GM19372 (cell line): ENCODE measurements at regions not wholly inside any gene's neighbourhood (a gene's known extent, or its start where the extent isn't known, plus 50 kb on each side); places are given as distances from the start of the nearest gene placed in this dataset.

Experiments used
- ATAC-seq: cut with Tn5 transposase; IDR thresholded peaks from one replicate; pipeline ENCODE4 v1.9.1; 2021; ENCODE audit warnings: mild to moderate bottlenecking, low read depth, moderate library complexity; ENCODE audit not compliant: unreplicated experiment

- no peak for ATAC-seq
These were observed 1184.6 kb downstream of the FLRT2 start for GRCh38 chr14:86714575-86714974.

DNA sequence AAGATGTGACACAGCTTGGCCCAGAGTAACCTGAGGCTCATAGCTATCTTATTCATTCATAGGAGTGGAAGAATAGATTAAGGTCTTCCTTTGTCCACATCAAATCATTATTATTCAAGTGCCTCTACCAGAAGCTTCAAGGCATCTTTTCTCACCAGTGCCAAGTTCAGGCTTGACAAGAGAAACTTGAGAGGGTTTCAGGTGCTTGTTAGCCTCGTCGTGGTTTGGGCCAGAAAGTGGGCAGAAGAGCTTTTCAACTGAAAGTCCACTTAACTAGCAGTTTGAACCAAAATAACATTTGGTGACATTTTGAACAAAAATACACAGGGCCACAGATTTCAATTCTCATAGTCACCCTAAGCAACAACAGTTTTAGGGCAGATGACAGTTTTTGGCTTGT is 1184.2 kb downstream of the FLRT2 start:
- no peak for ATAC-seq

- no peak for ATAC-seq
These were observed 1182.8 kb downstream of the FLRT2 start for GRCh38 chr14:86712727-86713126.

- ATAC-seq: no peak
These were observed 1182.2 kb downstream of the FLRT2 start for GRCh38 chr14:86712176-86712575.

DNA sequence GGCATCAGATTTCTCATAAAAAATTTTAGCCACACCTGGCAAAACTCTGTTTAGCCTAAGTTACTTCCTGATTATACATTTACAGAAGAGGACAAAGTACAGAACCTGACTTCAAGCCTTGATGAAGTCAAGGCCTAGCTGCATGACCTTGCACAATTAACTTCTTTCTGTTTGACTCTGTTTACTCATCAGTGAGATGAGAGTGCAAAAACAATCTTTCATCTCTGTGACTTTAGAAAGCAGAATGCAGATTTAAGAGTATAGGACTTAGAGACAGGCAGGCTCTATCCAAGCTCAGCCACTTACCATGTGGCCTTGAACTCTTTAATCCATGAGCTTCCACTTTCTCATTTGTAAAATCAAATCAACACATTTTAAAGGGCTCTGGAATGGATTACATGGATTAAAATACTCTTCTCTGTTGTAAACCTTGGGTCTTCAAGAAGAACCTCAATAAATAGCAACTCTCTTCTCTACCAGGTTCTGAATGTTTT is 1178.9 kb downstream of the FLRT2 start:
- ATAC-seq: no peak

DNA sequence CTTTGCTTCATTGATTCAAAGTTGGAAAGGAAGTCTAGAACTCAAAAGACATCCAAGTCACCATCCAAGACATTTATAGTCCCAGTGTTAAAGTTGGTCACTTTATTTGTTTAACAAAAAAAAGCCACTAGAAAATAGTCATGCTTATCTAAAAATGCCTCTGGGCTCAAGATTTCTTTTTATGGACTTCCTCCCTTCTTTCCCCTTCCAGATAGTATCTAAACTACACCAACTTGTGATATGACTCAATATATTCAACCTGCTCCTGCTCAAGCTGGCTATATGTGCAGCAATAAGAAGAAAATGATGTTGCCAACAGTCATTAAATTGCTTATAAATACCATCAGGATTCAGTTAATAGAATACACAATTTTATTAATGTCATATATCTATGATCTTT is 1177.1 kb downstream of the FLRT2 start:
- ATAC-seq: no peak

DNA sequence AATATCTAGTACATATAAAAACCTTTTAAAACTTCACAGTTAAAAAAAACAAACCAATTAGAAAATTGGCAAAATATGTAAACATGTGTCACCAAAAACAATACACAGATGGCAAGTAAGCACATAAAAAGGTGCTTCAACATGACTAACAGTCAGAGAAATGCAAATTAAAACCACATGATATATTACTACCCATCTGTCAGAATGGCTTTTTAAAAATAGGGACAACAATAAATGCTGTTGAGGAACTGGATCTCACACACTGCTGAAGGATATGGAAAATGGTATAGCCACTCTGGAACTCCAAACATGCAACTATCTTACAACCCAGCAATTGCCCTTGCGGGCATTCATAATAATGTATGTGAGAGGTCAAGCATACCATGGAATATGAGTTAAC is 1153.6 kb downstream of the FLRT2 start:
- ATAC-seq: no peak

DNA sequence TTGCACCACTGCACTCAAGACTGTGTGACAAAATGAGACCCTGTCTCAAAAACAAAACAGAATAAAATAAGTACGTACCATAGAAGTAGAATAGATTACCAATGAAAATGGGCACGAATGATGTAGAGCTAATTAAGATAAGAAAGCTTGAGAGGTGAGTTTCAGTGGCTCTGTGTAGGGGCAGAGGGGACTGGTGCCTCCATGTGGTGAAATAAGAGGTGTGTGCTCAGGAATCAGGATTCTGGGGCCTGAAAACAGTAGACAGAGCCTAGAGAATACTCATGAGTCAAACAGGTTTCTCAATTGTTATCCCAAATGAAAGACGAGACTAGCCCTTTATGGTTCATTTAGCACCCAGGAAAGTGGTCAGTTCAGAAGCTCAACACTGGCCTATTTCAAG is 1145.1 kb downstream of the FLRT2 start:
- no peak for ATAC-seq

DNA sequence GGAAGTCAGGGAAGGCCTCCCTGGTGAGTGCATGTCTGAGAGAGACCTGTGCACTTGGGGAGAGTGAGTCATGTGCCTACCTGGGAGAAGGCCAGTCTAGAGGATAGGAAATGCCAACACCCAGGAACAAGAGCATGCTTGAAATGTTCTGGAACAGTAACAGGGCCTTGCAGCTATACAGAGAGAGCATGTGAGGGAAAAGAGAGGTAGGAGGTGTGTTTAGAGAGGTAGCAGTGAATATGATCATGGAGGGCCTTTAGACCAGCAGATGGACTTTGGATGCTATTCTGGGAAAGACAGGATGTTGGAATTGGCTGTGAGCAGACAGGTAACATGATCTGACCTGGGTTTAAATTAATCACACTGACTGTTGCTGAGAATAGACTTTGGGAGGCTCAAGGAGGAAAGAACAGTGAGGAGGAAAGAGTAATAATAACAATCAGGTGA is 1143.6 kb downstream of the FLRT2 start:
- ATAC-seq: no peak

- ATAC-seq: no peak
These were observed 1142.1 kb downstream of the FLRT2 start for GRCh38 chr14:86672080-86672479.

GRCh38 chr14:86665975-86666374 is 1136.0 kb downstream of the FLRT2 start:
- ATAC-seq: no peak

DNA sequence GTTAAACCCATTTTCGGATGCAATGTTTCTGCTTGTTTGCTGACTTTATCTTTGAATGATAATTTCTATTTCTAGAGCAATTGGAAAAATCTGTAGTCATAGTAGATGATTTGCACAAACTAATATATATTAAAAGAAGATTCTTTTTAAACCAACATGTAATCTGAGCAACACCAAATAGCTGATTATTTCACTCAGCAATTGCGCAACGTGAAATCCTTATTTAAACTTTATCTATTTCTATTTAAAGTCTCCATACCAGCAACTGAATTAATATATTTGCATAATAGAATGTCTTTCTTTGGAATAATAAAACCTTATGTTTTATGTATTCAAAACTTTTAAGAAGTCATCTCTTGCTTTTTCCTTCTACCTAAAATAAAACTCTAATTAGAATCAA is 1132.4 kb downstream of the FLRT2 start:
- no peak for ATAC-seq

DNA sequence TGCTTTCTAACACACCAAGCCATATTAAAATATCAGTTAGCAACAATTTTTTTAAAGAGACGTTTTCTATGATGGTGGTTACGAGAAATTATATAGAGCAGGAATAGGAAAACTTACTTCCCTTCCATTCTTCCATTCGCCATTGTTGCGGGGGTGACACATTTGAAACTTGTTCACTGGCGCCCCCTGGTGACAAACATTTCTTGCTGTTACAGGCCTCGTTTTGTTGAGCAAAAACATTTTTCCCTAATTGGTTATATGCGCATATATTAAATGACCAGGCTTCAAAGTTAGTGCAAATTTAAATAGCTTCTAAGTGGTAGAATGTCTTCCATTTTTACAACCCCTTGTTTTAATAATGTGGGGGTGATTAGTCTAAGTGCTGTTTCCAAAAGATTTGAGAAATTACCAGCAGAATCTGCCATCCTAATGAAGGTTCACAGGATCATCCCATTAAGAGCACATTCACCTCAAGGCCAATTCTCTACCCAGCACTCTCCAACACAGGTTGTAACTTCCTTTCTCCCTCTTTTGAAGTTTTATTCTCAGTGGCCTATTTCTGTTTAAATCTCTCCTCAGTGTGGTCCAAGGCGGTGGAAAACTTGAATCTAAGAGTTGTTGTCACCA is 1124.7 kb downstream of the FLRT2 start:
- no peak for ATAC-seq

GRCh38 chr14:86652526-86652925 is 1122.6 kb downstream of the FLRT2 start:
- ATAC-seq: no peak

DNA sequence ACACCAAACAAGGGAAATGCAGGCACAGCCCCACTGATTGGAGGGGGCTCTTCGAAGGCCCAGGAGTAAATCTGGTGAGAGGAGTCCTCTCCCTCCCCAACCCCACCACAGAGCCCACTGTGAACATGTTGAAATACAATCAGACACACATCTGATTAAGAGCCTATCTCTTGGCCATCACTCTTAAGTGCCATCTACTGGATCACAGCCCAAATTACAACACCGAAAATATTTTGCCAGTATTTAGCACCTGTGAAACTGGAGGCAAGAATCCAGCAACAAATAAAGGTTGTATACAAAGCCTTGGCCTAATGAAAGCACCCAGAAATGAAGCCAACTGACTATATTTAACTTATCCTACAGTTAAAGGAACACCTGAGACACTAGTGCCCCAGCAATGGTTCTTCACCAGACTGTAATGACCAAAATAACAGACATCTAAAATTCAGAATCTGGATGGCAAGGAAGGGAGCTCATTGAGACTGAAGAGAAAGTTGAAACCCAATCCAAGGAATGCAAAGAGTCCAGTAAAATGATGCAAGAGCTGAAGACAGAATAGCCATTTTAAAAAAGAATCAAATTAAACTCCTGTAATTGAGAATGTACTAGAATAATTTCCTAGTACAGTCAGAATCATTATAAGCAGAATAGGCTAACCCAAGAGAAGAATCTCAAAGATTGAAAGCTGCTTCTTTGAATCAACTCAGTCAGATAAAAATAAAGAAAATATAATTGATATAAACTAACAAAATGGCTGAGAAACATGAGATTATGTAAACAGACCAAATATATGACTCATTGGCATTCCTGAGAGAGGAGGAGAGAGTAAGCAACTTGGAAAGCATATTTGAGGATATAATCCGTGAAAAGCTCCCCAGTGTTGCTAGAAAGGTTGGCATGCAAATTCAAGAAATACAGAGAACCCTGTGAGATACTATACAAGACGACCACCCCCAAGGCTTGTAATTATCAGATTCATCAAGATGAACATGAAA is 1117.0 kb downstream of the FLRT2 start:
- no peak for ATAC-seq

DNA sequence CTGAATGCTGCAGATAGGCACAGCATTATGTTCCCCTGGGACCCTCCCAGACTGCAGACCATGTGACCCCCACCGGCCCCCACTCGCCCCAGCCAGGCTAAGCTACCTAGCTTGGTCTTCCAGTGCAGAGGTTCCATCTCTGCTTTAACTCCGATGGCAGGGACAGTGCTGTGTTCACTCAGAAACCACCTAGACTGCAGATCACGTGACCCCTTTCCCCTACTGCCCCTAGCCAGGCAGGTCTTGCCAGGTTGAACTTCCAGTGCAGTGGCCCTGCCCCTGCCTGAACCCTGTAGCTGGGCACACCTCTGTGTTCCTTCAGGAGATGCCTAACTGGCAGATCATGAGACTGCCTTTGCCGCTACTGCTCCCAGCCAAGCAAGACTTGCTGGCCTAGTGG is 1116.2 kb downstream of the FLRT2 start:
- ATAC-seq: no peak

DNA sequence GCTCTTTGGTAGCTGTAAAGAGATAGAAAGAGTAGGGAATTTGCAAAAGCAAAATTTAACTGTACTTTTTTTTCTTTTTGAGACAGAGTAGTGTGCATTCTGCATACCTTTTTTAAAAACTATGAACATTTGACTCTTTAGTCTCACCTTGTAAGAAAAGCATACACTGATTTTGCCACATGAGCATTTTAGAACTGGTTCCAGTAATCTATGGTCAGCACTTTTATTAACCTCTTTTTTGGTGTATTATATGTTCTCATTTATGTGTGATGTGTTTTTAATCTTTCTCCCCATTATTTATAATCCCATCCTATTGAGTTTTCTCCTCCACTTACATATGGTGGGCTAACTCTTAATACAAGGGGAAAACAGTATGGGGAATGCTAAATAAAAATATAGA is 1111.4 kb downstream of the FLRT2 start:
- ATAC-seq: no peak

- no peak for ATAC-seq
These were observed 1110.3 kb downstream of the FLRT2 start for GRCh38 chr14:86640288-86640687.

DNA sequence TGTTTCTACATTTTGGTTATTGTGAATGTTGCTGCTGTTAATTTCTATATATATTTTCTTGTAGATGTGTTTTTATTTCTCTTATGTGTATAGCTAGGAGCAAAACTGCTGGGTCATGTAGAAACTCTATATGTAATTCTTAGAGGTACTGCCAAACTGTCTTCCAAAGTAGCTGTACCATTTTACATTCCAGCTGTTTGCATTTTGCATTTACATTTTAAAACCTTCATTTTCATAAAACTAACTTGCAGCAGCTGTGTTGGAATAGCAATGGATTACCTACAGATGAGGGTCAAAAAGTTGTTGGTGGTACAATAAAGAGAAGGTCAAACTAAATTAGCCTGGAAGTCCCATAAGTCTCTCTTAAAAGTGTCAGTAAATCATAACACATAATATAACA is 1109.7 kb downstream of the FLRT2 start:
- no peak for ATAC-seq

GRCh38 chr14:86639146-86639545 is 1109.2 kb downstream of the FLRT2 start:
- ATAC-seq: no peak

- ATAC-seq: no peak
These were observed 1097.1 kb downstream of the FLRT2 start for GRCh38 chr14:86627080-86627479.

DNA sequence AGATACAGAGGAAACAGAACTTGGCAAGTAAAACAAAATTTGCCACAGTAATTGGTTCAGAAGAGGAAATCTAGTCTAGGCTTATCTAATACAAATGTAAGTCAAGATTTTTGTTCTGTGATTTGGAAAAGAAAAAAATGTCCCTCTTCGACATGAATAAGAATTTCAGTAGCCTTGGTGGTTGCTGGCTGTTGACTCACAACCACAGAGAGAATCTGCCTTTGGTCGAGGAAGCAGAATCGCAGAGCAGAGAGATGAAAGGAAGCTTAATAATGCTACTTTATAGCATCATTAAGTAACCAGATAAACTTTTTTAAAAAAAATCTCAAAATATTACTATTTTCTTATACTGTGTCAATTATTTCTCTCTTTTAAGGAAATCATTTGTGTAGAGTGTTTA is 1096.6 kb downstream of the FLRT2 start:
- ATAC-seq: no peak
